Adrenal gland (tissue), 9 donors: ENCODE measurements at regions not wholly inside any gene's neighbourhood (a gene's known extent, or its start where the extent isn't known, plus 50 kb on each side); places are given as distances from the start of the nearest gene placed in this dataset.

Experiments used
- DNase-seq, 7 donors: peaks; one replicate each; pipeline ENCODE4 v3.0.0-alpha.2; 2019 to 2020
- H3K27ac ChIP-seq, 5 donors: fragments of 200-600 bp; sonication (generic) in 4 of 5; 1 replicate in 3 of 5; 2 replicates in 2 of 5; pipeline versions ENCODE4 v1.5.1 to v1.8.0; 2016 to 2020; ENCODE audit warnings: mild to moderate bottlenecking in 1 of 5
- H3K27me3 ChIP-seq: fragments of 200-600 bp; 2 replicates; pipeline ENCODE4 v1.8.0; 2021
- H3K36me3 ChIP-seq, 2 donors: fragments of 200-600 bp; replicated peaks in 1 of 2; 1 replicate in 1 of 2; 2 replicates in 1 of 2; pipeline versions ENCODE4 v1.5.1 to v1.8.0; 2018 to 2022
- H3K4me1 ChIP-seq, 2 donors: fragments of 200-600 bp; replicated peaks in 1 of 2; 1 replicate in 1 of 2; 2 replicates in 1 of 2; pipeline versions ENCODE4 v1.5.1 to v1.8.0; 2018 to 2021
- H3K4me3 ChIP-seq, 4 donors: fragments of 200-600 bp; sonication (generic) in 3 of 4; one replicate each; pipeline ENCODE4 v1.5.1; 2016 to 2018
- H3K9me3 ChIP-seq, 3 donors: fragments of 200-600 bp; sonication (generic) in 1 of 3; replicated peaks in 1 of 3; 1 replicate in 2 of 3; 2 replicates in 1 of 3; pipeline versions ENCODE4 v1.5.1 to v1.8.0; 2016 to 2021
- POLR2A ChIP-seq, 2 donors: fragments of 450-650 bp; IDR thresholded peaks; one replicate each; pipeline ENCODE4 v1.6.1; 2017; ENCODE audit warnings: antibody characterized with exemption in 2 of 2, mild to moderate bottlenecking in 2 of 2, moderate library complexity in 1 of 2
- WGBS, 4 donors: extraction: QIAGEN DNeasy Blood & Tissue Kit in 2 of 4; methylation state at CpG; one replicate each; pipeline versions ENCODE4 v1.1.5 to v1.1.7; 2013 to 2017; 5-methylcytosine and 5-hydroxymethylcytosine counted together
- intact Hi-C, 2 donors: fragments of 100-400 bp; cut with DNase I; formaldehyde crosslinking; loops; one replicate each; pipeline versions ENCODE4 v1.14.1 to v1.15.0; 2022 to 2023
- TF ChIP-seq, protein P1 (sequence below), 6 experiments: fragments of 450-650 bp in 4 of 6; fragments of 200-600 bp in 2 of 6; sonication (generic) in 1 of 6; IDR thresholded peaks; 1 replicate in 5 of 6; 2 replicates in 1 of 6; pipeline versions ENCODE4 v1.5.1 to v1.8.0; 2016 to 2021; ENCODE audit warnings: antibody characterized with exemption in 6 of 6, mild to moderate bottlenecking in 2 of 6, moderate library complexity in 1 of 6
- donor health status: healthy with polysubstance abuse.
- donor health status: Bipolar disorder and iron deficiency.
- donor health status: DM: yes; HTN: yes; CAD: no.
- donor health status: DM: no; HTN: no; CAD: no.
- donor health status: DM: no; HTN: no; CAD: no.

DNA sequence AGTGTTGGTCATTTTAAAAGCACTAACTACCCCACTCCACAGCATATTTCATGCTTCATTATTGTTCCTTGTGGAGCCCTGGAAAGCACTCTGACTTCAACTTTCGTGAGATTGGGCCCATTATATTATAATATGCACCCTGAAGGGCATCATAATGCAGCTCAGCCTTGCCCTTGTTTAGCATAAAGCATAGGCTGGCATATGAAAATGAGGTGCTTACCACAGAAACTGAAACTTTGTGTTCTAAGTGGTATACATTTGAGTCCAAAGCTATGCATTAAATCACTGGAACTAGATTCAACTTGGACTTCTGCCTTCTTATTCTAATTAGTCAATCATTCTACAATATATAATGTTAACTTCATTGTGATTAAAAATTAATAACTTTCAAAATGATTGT is 1027.9 kb downstream of the STIM2 start:
- H3K4me1 ChIP-seq = no peaks in the 10 kb centered on the region
- H3K9me3 ChIP-seq = no peaks in the 10 kb centered on the region
- H3K27me3 ChIP-seq = no peaks in the 10 kb centered on the region
- H3K27ac ChIP-seq = no peak overlapping the region
- WGBS, 4 donors = 32 to 41% (median 37%) methylated on average over 1 of the region's 1 CpG
- intact Hi-C loops = no loop called here
- H3K4me3 ChIP-seq = no peak overlapping the region
- no peaks in the 10 kb centered on the region for H3K36me3 ChIP-seq
- TF ChIP-seq, protein P1, sequence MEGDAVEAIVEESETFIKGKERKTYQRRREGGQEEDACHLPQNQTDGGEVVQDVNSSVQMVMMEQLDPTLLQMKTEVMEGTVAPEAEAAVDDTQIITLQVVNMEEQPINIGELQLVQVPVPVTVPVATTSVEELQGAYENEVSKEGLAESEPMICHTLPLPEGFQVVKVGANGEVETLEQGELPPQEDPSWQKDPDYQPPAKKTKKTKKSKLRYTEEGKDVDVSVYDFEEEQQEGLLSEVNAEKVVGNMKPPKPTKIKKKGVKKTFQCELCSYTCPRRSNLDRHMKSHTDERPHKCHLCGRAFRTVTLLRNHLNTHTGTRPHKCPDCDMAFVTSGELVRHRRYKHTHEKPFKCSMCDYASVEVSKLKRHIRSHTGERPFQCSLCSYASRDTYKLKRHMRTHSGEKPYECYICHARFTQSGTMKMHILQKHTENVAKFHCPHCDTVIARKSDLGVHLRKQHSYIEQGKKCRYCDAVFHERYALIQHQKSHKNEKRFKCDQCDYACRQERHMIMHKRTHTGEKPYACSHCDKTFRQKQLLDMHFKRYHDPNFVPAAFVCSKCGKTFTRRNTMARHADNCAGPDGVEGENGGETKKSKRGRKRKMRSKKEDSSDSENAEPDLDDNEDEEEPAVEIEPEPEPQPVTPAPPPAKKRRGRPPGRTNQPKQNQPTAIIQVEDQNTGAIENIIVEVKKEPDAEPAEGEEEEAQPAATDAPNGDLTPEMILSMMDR (IDR thresholded peaks at IDR 0.05) = no peak
- TF ChIP-seq POLR2A (IDR thresholded peaks at IDR 0.05) = no peak
- DNase-seq = no peak

DNA sequence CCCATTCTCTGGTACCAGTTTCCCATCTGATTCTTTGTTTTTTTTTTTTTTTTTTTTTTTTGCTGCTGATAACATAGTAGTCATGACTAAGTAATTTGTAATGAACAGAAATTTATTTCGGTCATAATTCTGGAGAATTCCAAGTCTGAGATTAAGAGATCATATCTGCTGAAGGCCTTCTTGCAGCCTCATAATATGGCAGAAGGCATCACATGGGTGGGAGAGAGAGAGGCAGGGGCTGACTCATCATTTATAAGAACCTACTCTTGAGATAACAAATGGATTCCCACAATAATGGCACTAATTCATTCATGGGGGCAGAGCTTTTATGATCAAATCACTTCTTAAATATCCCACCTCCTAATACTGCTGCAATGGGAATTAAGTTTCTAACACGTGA is 1034.3 kb downstream of the STIM2 start:
- no peak for DNase-seq
- no peaks in the 10 kb centered on the region for H3K9me3 ChIP-seq
- WGBS, 4 donors = 57 to 82% (median 68%) methylated on average over 2 of the region's 2 CpGs
- H3K4me3 ChIP-seq = no peak overlapping the region
- no peaks in the 10 kb centered on the region for H3K4me1 ChIP-seq
- H3K27ac ChIP-seq = no peak overlapping the region
- H3K36me3 ChIP-seq = no peaks in the 10 kb centered on the region
- H3K27me3 ChIP-seq = no peaks in the 10 kb centered on the region
- intact Hi-C loops = no loop called here
- TF ChIP-seq POLR2A (IDR thresholded peaks at IDR 0.05) = no peak
- TF ChIP-seq, protein P1 (IDR thresholded peaks at IDR 0.05) = no peak

DNA sequence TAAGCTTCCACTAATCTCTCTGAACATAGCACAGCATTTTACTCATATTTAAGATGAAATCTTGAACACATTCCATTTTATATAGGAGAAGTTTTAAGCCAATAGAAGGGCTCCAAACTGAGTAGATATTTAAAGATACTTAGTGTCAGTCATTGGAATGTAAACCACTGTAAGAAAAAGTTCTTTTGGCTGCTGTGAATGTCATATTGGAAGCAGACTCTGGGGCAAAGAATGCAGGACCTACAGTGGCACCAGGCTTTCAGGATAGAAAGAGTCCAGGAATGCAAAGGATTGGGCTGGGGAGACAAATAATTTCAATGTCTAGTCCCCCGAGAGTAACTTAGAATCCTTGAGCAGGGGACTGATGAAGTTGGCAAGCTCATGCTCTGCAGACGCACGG is 1047.7 kb downstream of the STIM2 start:
- Histone ChIP-seq H3K4me3 (no peak overlapping the region), H3K27me3 (no peaks in the 10 kb centered on the region), H3K4me1 (no peaks in the 10 kb centered on the region), H3K27ac (no peak overlapping the region), H3K36me3 (no peaks in the 10 kb centered on the region), H3K9me3 (no peaks in the 10 kb centered on the region)
- 58 to 63% (median 59%) methylated on average over 3 of the region's 3 CpGs for WGBS, 4 donors
- no peak for DNase-seq
- TF ChIP-seq, protein P1 (IDR thresholded peaks at IDR 0.05) = no peak
- TF ChIP-seq POLR2A (IDR thresholded peaks at IDR 0.05) = no peak
- intact Hi-C loops = no loop called here

DNA sequence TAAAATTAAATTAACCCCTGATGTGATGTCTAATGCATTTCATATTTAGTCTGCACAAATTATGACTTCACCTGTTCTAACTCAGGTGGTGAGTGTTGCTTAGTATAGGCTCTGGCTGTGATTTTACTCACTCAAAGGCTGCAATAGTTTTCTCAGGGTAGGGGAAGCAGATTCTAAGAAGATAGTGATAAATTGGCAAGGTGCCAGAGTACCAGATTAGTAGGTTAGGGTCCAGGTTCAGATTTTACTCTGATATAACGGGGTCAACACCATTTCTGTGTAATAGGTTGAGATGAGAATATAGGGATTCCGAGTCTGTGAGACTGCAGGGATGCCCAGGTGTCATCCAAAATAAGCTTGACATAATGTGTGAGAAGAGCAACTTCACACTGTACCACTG is 1049.6 kb downstream of the STIM2 start:
- H3K4me1 ChIP-seq = no peaks in the 10 kb centered on the region
- no peak overlapping the region for H3K27ac ChIP-seq
- intact Hi-C loops = no loop called here
- H3K27me3 ChIP-seq = no peaks in the 10 kb centered on the region
- TF ChIP-seq, protein P1 (IDR thresholded peaks at IDR 0.05) = no peak
- TF ChIP-seq POLR2A (IDR thresholded peaks at IDR 0.05) = no peak
- H3K9me3 ChIP-seq = no peaks in the 10 kb centered on the region
- H3K4me3 ChIP-seq = no peak overlapping the region
- whole genome bisulfite sequencing, 4 donors = 8 to 68% (median 38%) methylated on average over 2 of the region's 2 CpGs
- H3K36me3 ChIP-seq = no peaks in the 10 kb centered on the region
- no peak for DNase-seq
